B cell (primary cell): ENCODE measurements at regions not wholly inside any gene's neighbourhood (a gene's known extent, or its start where the extent isn't known, plus 50 kb on each side); places are given as distances from the start of the nearest gene placed in this dataset.
"Not testable (repeated sequence)": the region's sequence is repeated elsewhere in the genome, so short reads cannot be mapped to it uniquely, and the experiment has no call there.

Source experiments
- CTCF ChIP-seq: fragments of 200-600 bp; IDR thresholded peaks from one replicate; pipeline ENCODE4 v1.8.0; 2022; ENCODE audit warnings: antibody characterized with exemption, mild to moderate bottlenecking
- EZH2 ChIP-seq: IDR thresholded peaks from 2 replicates; pipeline ENCODE4 v1.6.1; 2012; ENCODE audit warnings: borderline replicate concordance, low read depth, mild to moderate bottlenecking, moderate library complexity, low read length; ENCODE audit not compliant: insufficient read depth, poor library complexity, severe bottlenecking

GRCh38 chr1:4078091-4078962, 178.3 kb upstream of the C1orf174 start:
- not testable (repeated sequence) for TF ChIP-seq CTCF, EZH2
